ENCODE measurements at regions not wholly inside any gene's neighbourhood (a gene's known extent, or its start where the extent isn't known, plus 50 kb on each side); places are given as distances from the start of the nearest gene placed in this dataset.
A peak's percentile ranks its signal among the peaks of the same experiment; 100 is the strongest.

GRCh38 chr12:19967001-19967400 lies 401.3 kb upstream of the PDE3A start:
- peak; percentile 39 for DNase-seq (ENCODE audit: low read depth)
- no peak overlapping the region for H3K4me3 ChIP-seq (ENCODE audit: control insufficient read depth, low read depth, low read length)
- TF ChIP-seq, protein P1, sequence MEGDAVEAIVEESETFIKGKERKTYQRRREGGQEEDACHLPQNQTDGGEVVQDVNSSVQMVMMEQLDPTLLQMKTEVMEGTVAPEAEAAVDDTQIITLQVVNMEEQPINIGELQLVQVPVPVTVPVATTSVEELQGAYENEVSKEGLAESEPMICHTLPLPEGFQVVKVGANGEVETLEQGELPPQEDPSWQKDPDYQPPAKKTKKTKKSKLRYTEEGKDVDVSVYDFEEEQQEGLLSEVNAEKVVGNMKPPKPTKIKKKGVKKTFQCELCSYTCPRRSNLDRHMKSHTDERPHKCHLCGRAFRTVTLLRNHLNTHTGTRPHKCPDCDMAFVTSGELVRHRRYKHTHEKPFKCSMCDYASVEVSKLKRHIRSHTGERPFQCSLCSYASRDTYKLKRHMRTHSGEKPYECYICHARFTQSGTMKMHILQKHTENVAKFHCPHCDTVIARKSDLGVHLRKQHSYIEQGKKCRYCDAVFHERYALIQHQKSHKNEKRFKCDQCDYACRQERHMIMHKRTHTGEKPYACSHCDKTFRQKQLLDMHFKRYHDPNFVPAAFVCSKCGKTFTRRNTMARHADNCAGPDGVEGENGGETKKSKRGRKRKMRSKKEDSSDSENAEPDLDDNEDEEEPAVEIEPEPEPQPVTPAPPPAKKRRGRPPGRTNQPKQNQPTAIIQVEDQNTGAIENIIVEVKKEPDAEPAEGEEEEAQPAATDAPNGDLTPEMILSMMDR (conservative IDR thresholded peaks at IDR 0.05; ENCODE audit: control insufficient read depth, insufficient read depth, low read depth, low read length), result no peak

DNA sequence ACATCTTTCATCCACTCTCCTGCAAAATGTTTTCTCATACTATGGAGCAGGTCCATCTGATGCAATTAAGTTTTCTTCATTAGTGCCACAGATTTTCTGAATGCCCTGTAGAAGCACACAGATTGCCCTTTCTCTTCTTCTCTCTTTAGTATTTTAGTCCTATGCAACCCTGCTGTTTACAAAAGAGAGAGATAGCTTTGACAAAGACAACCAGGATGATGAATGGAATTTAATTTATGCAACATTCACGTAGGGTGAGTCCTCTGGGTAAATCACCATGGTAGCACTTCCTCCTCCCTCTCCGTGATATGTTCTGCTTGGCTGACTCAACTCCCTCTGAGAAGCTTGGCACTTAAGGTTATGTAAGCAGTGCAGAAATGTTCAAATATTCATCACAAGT lies 400.9 kb upstream of the PDE3A start:
- TF ChIP-seq, protein P1 (conservative IDR thresholded peaks at IDR 0.05; ENCODE audit: control insufficient read depth, insufficient read depth, low read depth, low read length), result no peak
- H3K4me3 ChIP-seq (ENCODE audit: control insufficient read depth, low read depth, low read length), result no peak overlapping the region
- DNase-seq (ENCODE audit: low read depth), result peak; percentile 98

DNA sequence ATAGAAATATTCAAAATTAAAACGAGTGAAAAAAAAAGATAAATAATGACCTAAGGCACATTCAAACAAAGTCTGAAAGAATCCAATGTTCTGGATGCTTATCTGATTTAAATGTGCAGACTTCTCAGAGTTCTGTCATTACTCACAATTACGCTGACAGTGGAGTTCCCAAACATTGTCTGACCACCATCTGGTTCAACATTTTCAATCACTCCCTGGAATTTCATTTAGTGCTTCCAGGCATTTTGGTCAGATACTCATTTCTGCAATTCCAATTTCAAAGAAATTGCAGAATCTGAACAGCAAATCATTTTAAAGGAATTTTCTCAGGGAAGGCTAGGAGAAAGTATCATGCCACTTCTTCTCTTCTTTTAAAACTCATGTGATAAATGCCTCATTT lies 398.2 kb upstream of the PDE3A start:
- TF ChIP-seq, protein P1 (conservative IDR thresholded peaks at IDR 0.05; ENCODE audit: control insufficient read depth, insufficient read depth, low read depth, low read length), result no peak

GRCh38 chr12:19970821-19971220 lies 397.5 kb upstream of the PDE3A start:
- peak; percentile 23 for DNase-seq (ENCODE audit: low read depth)
- H3K4me3 ChIP-seq (ENCODE audit: control insufficient read depth, low read depth, low read length), result no peak overlapping the region
- TF ChIP-seq, protein P1 (conservative IDR thresholded peaks at IDR 0.05; ENCODE audit: control insufficient read depth, insufficient read depth, low read depth, low read length), result no peak

More for the DNA sequence above, 398.2 kb upstream of the PDE3A start:
- peak; percentile 92 for DNase-seq (ENCODE audit: low read depth)
- H3K4me3 ChIP-seq (ENCODE audit: control insufficient read depth, low read depth, low read length), result no peak overlapping the region

- TF ChIP-seq, protein P1 (conservative IDR thresholded peaks at IDR 0.05; ENCODE audit: control insufficient read depth, insufficient read depth, low read depth, low read length), result no peak
- H3K4me3 ChIP-seq (ENCODE audit: control insufficient read depth, low read depth, low read length), result no peak overlapping the region
- DNase-seq (ENCODE audit: low read depth), result peak; percentile 64
These were observed 396.7 kb upstream of the PDE3A start for GRCh38 chr12:19971361-19972280.

GRCh38 chr12:19972325-19973288 lies 395.7 kb upstream of the PDE3A start:
- TF ChIP-seq, protein P1 (conservative IDR thresholded peaks at IDR 0.05; ENCODE audit: control insufficient read depth, insufficient read depth, low read depth, low read length), result no peak
- no peak overlapping the region for H3K4me3 ChIP-seq (ENCODE audit: control insufficient read depth, low read depth, low read length)
- peak; percentile 20 for DNase-seq (ENCODE audit: low read depth)
